ENCODE measurements at regions not wholly inside any gene's neighbourhood (a gene's known extent, or its start where the extent isn't known, plus 50 kb on each side); places are given as distances from the start of the nearest gene placed in this dataset.

DNA sequence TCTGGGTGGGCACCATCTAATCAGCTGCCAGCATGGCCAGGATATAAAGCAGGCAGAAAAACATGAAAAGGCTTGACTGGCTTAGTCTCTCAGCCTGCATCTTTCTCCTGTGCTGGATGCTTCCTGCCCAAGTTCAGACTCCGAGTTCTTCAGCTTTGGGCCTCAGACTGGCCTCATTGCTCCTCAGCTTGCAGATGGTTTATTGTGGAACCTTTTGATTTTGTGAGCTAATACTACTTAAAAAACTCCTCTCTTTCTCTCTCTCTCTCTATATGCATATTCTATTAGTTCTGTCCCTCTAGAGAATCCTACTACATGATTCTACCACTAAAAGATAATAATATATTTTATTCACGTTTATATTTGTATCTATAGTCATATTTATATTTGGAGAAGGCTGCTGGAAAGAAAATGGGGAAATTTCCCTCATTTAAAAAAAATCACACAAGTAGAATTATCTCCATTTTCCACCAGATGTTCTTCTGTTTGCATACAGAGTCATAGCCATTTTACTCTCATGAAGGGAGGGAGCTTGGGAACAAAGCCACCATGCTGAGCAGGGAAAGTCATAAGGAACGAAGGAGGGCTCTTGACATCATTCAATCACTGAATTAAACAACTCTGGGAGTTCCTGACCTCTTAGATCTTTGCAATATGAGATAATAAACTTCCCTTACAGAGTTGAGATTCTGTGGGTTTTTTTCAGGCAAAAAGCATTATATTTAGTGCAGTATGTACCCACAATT, 1137.4 kb upstream of the CDH18 start:
- no peak overlapping the region for H3K4me3 ChIP-seq (ENCODE audit: control insufficient read depth, low read depth, low read length)
- TF ChIP-seq, protein P1, sequence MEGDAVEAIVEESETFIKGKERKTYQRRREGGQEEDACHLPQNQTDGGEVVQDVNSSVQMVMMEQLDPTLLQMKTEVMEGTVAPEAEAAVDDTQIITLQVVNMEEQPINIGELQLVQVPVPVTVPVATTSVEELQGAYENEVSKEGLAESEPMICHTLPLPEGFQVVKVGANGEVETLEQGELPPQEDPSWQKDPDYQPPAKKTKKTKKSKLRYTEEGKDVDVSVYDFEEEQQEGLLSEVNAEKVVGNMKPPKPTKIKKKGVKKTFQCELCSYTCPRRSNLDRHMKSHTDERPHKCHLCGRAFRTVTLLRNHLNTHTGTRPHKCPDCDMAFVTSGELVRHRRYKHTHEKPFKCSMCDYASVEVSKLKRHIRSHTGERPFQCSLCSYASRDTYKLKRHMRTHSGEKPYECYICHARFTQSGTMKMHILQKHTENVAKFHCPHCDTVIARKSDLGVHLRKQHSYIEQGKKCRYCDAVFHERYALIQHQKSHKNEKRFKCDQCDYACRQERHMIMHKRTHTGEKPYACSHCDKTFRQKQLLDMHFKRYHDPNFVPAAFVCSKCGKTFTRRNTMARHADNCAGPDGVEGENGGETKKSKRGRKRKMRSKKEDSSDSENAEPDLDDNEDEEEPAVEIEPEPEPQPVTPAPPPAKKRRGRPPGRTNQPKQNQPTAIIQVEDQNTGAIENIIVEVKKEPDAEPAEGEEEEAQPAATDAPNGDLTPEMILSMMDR (IDR thresholded peaks at IDR 0.05; ENCODE audit: control insufficient read depth, insufficient read depth, low read depth, low read length, missing control alignments): no peak
- no peak for DNase-seq (ENCODE audit: low read depth)

DNA sequence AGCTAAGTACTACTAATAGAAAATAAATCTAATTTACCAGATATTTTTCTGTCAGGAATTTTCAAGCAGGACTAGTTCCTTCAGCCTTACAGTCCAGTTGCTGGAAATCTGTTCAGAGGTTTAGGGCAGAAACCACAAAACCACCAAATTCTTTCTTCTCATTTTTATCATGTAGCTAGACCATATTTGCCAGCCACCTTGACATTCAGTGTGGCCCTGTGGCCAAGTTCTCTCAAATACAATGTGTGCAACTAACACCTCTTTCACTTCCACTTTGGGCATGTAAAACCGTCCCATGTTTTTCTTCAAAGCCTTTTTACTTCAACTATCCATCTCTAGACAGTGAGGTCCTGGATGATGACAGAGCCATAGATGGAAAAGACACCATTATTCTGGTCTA, 1133.2 kb upstream of the CDH18 start:
- no peak for DNase-seq (ENCODE audit: low read depth)
- TF ChIP-seq, protein P1 (IDR thresholded peaks at IDR 0.05; ENCODE audit: control insufficient read depth, insufficient read depth, low read depth, low read length, missing control alignments): no peak

DNA sequence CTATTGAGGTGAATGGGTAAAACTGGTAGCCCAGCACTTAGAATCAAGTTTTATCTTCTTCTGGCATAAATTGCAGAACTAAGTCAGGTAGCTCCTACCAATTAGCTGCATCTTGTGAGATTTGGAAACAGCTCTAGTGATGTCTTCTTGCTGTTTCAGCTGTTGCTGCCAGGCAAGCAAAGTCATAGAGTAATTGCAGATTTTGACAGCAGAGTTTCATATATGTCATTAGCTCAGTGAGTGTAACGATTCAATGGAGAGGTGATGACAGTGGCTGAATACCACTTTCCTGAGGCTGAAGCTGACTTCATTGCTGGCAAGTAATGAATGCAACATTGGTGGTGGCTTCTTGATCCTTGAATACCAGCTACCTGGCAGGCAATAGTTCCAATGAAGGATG, 1109.7 kb upstream of the CDH18 start:
- no peak overlapping the region for H3K4me3 ChIP-seq (ENCODE audit: control insufficient read depth, low read depth, low read length)
- DNase-seq (ENCODE audit: low read depth): no peak
- TF ChIP-seq, protein P1 (IDR thresholded peaks at IDR 0.05; ENCODE audit: control insufficient read depth, insufficient read depth, low read depth, low read length, missing control alignments): no peak

More for the DNA sequence above, 1133.2 kb upstream of the CDH18 start:
- H3K4me3 ChIP-seq (ENCODE audit: control insufficient read depth, low read depth, low read length): no peak overlapping the region

DNA sequence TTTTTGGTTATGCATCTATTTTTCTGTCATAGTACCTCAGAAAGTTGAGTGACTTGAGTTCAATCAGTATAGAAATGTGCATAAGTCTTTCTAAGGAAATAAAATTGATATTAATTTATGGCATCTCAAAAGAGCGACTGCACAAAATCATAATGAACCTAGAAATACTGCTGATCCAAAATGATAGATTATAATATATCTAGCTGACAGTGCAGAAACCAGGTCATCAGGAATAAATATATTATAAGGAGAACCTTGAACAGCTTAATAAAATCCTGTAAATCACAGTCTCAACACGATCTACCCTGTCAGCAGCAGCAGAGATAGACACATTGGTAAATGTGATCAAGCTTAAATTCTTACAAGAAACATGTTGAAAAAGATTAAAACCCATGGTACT, 1106.6 kb upstream of the CDH18 start:
- TF ChIP-seq, protein P1 (IDR thresholded peaks at IDR 0.05; ENCODE audit: control insufficient read depth, insufficient read depth, low read depth, low read length, missing control alignments): no peak

DNA sequence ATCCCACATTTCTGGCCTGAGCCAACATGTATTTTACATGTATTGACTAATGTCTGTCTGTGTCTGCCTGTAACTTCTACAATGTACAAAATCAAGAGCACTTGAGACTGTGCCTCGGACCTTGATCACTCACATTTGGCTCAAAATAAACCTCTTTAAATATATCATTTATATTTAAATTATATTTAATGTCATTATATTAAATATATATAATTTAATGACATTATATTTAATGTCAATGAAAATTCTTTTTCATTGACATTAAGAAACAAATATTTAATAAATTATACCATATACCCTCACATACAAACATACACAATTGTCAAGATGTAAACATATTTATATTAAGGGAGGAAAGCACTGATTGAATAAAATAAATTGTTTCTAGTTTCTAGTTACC, 1099.8 kb upstream of the CDH18 start:
- DNase-seq (ENCODE audit: low read depth): no peak
- TF ChIP-seq, protein P1 (IDR thresholded peaks at IDR 0.05; ENCODE audit: control insufficient read depth, insufficient read depth, low read depth, low read length, missing control alignments): no peak
- no peak overlapping the region for H3K4me3 ChIP-seq (ENCODE audit: control insufficient read depth, low read depth, low read length)

More for the DNA sequence above, 1106.6 kb upstream of the CDH18 start:
- DNase-seq (ENCODE audit: low read depth): no peak
- H3K4me3 ChIP-seq (ENCODE audit: control insufficient read depth, low read depth, low read length): no peak overlapping the region

DNA sequence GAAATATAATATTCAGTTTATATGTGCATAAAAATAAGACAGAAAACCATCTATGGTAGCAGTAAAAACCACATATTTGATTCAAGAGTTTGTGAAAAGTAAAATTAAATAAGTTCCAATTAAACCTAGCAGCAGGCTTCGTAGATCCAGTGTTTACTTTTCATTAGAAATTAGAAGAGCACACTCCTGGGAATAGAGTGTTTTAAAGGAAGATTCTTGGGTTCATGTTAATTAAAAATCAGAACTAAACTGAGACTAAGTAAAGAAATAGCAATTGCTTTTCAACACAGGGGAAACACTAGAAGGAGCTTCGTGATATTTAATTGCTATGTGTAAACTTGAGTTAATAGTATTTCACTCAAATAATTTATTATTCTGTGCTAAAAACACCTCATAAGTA, 1097.8 kb upstream of the CDH18 start:
- no peak overlapping the region for H3K4me3 ChIP-seq (ENCODE audit: control insufficient read depth, low read depth, low read length)

More for the DNA sequence above, 1097.8 kb upstream of the CDH18 start:
- no peak for DNase-seq (ENCODE audit: low read depth)
- TF ChIP-seq, protein P1 (IDR thresholded peaks at IDR 0.05; ENCODE audit: control insufficient read depth, insufficient read depth, low read depth, low read length, missing control alignments): no peak
